Type B pancreatic cell (in vitro differentiated cells): ENCODE measurements at regions not wholly inside any gene's neighbourhood (a gene's known extent, or its start where the extent isn't known, plus 50 kb on each side); places are given as distances from the start of the nearest gene placed in this dataset.

Experiments used
- DNase-seq: peaks from one replicate; pipeline ENCODE4 v3.0.0; 2021; ENCODE audit warnings: mixed read lengths; ENCODE audit not compliant: unreplicated experiment; ENCODE audit errors: extremely low spot score
- H3K27ac Mint-ChIP-seq: 2 replicates; pipeline ENCODE4 v1.8.0; 2021; ENCODE audit warnings: mild to moderate bottlenecking, mixed read lengths
- H3K27me3 Mint-ChIP-seq: 2 replicates; pipeline ENCODE4 v1.8.0; 2021; ENCODE audit warnings: mixed read lengths
- H3K36me3 Mint-ChIP-seq: 2 replicates; pipeline ENCODE4 v1.8.0; 2021; ENCODE audit warnings: mixed read lengths
- H3K4me1 Mint-ChIP-seq: one replicate; pipeline ENCODE4 v1.8.0; 2021; ENCODE audit warnings: mixed read lengths; ENCODE audit not compliant: unreplicated experiment
- H3K4me3 Mint-ChIP-seq: 2 replicates; pipeline ENCODE4 v1.8.0; 2021; ENCODE audit warnings: mild to moderate bottlenecking, mixed read lengths
- H3K9me3 Mint-ChIP-seq: 2 replicates; pipeline ENCODE4 v1.8.0; 2021; ENCODE audit warnings: mixed read lengths
- CTCF ChIP-seq: fragments of 200-600 bp; sonication (generic); conservative IDR thresholded peaks from 2 replicates; pipeline ENCODE4 v1.5.0; 2021; ENCODE audit warnings: antibody characterized with exemption, mild to moderate bottlenecking

GRCh38 chr14:43939836-43940235 is 567.2 kb downstream of the FSCB start:
- H3K4me1 Mint-ChIP-seq: no peaks in the 10 kb centered on the region
- H3K27me3 Mint-ChIP-seq: no peaks in the 10 kb centered on the region
- no peaks in the 10 kb centered on the region for H3K9me3 Mint-ChIP-seq
- H3K4me3 Mint-ChIP-seq: no peak overlapping the region
- TF ChIP-seq CTCF: no peak
- DNase-seq: no peak
- H3K36me3 Mint-ChIP-seq: no peaks in the 10 kb centered on the region
- no peak overlapping the region for H3K27ac Mint-ChIP-seq

- DNase-seq: no peak
- Mint-ChIP-seq H3K4me3 (no peak overlapping the region), H3K36me3 (no peaks in the 10 kb centered on the region), H3K27ac (no peak overlapping the region), H3K27me3 (no peaks in the 10 kb centered on the region), H3K9me3 (no peaks in the 10 kb centered on the region), H3K4me1 (no peaks in the 10 kb centered on the region)
- no peak for TF ChIP-seq CTCF
Measured at GRCh38 chr14:43938588-43939281, 568.3 kb downstream of the FSCB start.

GRCh38 chr14:43937001-43937400 is 570.1 kb downstream of the FSCB start:
- H3K4me1 Mint-ChIP-seq: no peaks in the 10 kb centered on the region
- H3K27ac Mint-ChIP-seq: no peak overlapping the region
- no peaks in the 10 kb centered on the region for H3K36me3 Mint-ChIP-seq
- no peak for TF ChIP-seq CTCF
- no peaks in the 10 kb centered on the region for H3K9me3 Mint-ChIP-seq
- DNase-seq: no peak
- H3K27me3 Mint-ChIP-seq: no peaks in the 10 kb centered on the region
- no peak overlapping the region for H3K4me3 Mint-ChIP-seq

- no peaks in the 10 kb centered on the region for H3K9me3 Mint-ChIP-seq
Measured at GRCh38 chr14:43934102-43934501, 573.0 kb downstream of the FSCB start.

GRCh38 chr14:43914041-43914693 is 592.9 kb downstream of the FSCB start:
- Mint-ChIP-seq H3K27ac (no peak overlapping the region), H3K4me3 (no peak overlapping the region), H3K4me1 (no peaks in the 10 kb centered on the region), H3K36me3 (no peaks in the 10 kb centered on the region), H3K9me3 (no peaks in the 10 kb centered on the region), H3K27me3 (no peaks in the 10 kb centered on the region)
- DNase-seq: no peak
- no peak for TF ChIP-seq CTCF

More at GRCh38 chr14:43934102-43934501, 573.0 kb downstream of the FSCB start:
- Mint-ChIP-seq H3K36me3 (no peaks in the 10 kb centered on the region), H3K4me1 (no peaks in the 10 kb centered on the region), H3K4me3 (no peak overlapping the region), H3K27me3 (no peaks in the 10 kb centered on the region), H3K27ac (no peak overlapping the region)
- DNase-seq: no peak
- no peak for TF ChIP-seq CTCF
